B cell (primary cell): ENCODE measurements at regions not wholly inside any gene's neighbourhood (a gene's known extent, or its start where the extent isn't known, plus 50 kb on each side); places are given as distances from the start of the nearest gene placed in this dataset.

Experiments
- EZH2 ChIP-seq: IDR thresholded peaks from 2 replicates; pipeline ENCODE4 v1.6.1; 2012; ENCODE audit warnings: borderline replicate concordance, low read depth, mild to moderate bottlenecking, moderate library complexity, low read length; ENCODE audit not compliant: insufficient read depth, poor library complexity, severe bottlenecking
- TF ChIP-seq, protein P1 (sequence below): fragments of 200-600 bp; IDR thresholded peaks from one replicate; pipeline ENCODE4 v1.8.0; 2022; ENCODE audit warnings: antibody characterized with exemption, mild to moderate bottlenecking

- TF ChIP-seq, protein P1, sequence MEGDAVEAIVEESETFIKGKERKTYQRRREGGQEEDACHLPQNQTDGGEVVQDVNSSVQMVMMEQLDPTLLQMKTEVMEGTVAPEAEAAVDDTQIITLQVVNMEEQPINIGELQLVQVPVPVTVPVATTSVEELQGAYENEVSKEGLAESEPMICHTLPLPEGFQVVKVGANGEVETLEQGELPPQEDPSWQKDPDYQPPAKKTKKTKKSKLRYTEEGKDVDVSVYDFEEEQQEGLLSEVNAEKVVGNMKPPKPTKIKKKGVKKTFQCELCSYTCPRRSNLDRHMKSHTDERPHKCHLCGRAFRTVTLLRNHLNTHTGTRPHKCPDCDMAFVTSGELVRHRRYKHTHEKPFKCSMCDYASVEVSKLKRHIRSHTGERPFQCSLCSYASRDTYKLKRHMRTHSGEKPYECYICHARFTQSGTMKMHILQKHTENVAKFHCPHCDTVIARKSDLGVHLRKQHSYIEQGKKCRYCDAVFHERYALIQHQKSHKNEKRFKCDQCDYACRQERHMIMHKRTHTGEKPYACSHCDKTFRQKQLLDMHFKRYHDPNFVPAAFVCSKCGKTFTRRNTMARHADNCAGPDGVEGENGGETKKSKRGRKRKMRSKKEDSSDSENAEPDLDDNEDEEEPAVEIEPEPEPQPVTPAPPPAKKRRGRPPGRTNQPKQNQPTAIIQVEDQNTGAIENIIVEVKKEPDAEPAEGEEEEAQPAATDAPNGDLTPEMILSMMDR, result no peak
- TF ChIP-seq EZH2, result no peak
These were observed 1417.6 kb downstream of the UQCRFS1 start for GRCh38 chr19:27795369-27795768.
